Ishikawa (cell line): ENCODE measurements at regions not wholly inside any gene's neighbourhood (a gene's known extent, or its start where the extent isn't known, plus 50 kb on each side); places are given as distances from the start of the nearest gene placed in this dataset.

ENCODE experiments used
- CREB1 ChIP-seq: IDR thresholded peaks from 2 replicates; pipeline ENCODE4 v1.6.1; 2012; ENCODE audit warnings: low read depth
- EP300 ChIP-seq: IDR thresholded peaks from 2 replicates; pipeline ENCODE4 v1.6.1; 2012; ENCODE audit warnings: borderline replicate concordance
- MAX ChIP-seq: IDR thresholded peaks from 2 replicates; pipeline ENCODE4 v1.6.1; 2012
- TCF12 ChIP-seq: IDR thresholded peaks from 2 replicates; pipeline ENCODE4 v1.6.1; 2012; ENCODE audit warnings: low read depth

GRCh38 chr5:159700016-159700415 is 216.3 kb upstream of the ADRA1B start:
- no peak for TF ChIP-seq TCF12
- no peak for TF ChIP-seq EP300
- TF ChIP-seq CREB1, result no peak
- TF ChIP-seq MAX, result no peak
